RWPE1 (cell line): ENCODE measurements at regions not wholly inside any gene's neighbourhood (a gene's known extent, or its start where the extent isn't known, plus 50 kb on each side); places are given as distances from the start of the nearest gene placed in this dataset.
A peak's percentile ranks its signal among the peaks of the same experiment; 100 is the strongest.

Source experiments
- CTCF ChIA-PET: fragments of 350-600 bp; sonication (Branson Sonifier 250); formaldehyde crosslinking; extraction: SDS; loops from one replicate; lab custom pipeline; 2021; lab: Yijun Ruan, JAX
- POLR2A ChIA-PET: fragments of 400-600 bp; formaldehyde crosslinking; extraction: SDS; loops from one replicate; lab custom pipeline; 2020; ENCODE audit warnings: antibody characterized with exemption; ENCODE audit not compliant: low non-redundant PET; lab: Yijun Ruan, JAX
- DNase-seq: peaks from one replicate; pipeline ENCODE4 v3.0.0; 2012; ENCODE audit warnings: low spot score
- H3K27ac ChIP-seq: fragments of 450-650 bp; 2 replicates; pipeline ENCODE4 v1.5.1; 2017
- CTCF ChIP-seq: fragments of 450-650 bp; conservative IDR thresholded peaks from 2 replicates; pipeline ENCODE4 v1.5.1; 2017; ENCODE audit warnings: low read depth, mild to moderate bottlenecking

DNA sequence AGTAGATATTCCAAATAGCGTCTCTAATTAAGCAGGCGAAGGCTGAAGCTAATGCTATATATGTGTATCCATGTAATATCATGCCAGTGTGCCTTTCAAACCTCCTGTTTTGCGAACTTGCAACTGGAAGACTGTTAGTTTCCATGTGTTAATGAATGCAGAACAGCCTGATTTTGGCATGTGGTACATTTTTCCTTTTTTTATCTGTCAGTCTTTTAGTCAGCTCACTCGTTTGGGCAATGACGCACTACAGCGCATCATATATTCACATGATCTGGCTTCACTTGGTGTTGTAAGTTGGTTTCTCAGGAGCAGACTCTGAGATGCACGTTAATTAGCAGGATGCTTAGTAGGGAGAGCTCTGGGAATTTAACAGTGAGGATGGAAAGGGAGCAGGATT is 210.4 kb upstream of the CA10 start:
- DNase-seq, result no peak
- CTCF ChIA-PET, result no interaction called here
- no peak for TF ChIP-seq CTCF
- POLR2A ChIA-PET, result no interaction called here
- H3K27ac ChIP-seq, result no peak overlapping the region

- TF ChIP-seq CTCF, result no peak
- CTCF ChIA-PET, result no interaction called here
- POLR2A ChIA-PET, result no interaction called here
- no peak overlapping the region for H3K27ac ChIP-seq
- DNase-seq, result no peak
Measured at GRCh38 chr17:52357854-52358253, 199.3 kb upstream of the CA10 start.

DNA sequence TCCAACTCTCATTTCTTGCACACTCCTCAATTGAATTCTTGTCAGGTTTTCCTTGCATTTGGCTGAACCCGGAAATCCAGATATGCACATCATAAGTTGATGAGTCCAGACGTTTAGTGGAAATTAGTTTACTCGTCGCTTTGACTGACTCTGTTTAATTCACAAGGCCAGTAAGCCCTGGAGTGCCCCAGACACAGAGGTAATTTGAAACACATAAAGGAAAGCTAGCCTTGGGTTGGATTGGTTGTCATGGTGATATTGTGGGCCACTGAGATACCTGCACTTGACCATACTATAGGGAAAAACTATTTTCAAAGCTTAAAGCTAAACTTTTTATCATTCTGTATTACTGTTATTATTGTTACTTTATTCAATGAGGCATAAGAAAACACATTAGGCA is 178.3 kb upstream of the CA10 start:
- no peak overlapping the region for H3K27ac ChIP-seq
- no peak for TF ChIP-seq CTCF
- POLR2A ChIA-PET, result no interaction called here
- no peak for DNase-seq
- CTCF ChIA-PET, result no interaction called here

DNA sequence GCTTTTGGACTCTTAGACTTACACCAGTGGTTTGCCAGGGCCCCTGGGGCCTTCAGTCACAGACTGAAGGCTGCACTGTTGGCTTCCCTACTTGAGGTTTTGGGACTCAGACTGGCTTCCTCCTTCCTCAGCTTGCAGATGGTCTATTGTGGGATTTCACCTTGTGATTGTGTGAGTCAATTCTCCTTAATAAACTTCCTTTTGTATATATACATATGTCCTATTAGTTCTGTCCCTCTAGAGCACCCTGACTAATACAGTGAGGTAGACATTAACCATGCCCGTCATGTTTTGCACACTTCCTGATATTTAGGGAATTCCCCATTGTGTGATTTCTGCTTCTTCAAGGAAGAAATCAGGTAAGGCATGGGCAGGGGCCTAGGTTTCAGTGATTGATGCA is 147.8 kb upstream of the CA10 start:
- H3K27ac ChIP-seq, result no peak overlapping the region
- no peak for DNase-seq
- CTCF ChIA-PET, result no interaction called here
- POLR2A ChIA-PET, result no interaction called here
- no peak for TF ChIP-seq CTCF

GRCh38 chr17:52298881-52299280 is 140.4 kb upstream of the CA10 start:
- POLR2A ChIA-PET, result no interaction called here
- DNase-seq, result no peak
- no peak for TF ChIP-seq CTCF
- H3K27ac ChIP-seq, result no peak overlapping the region
- CTCF ChIA-PET, result interaction anchor here (0.6 kb wide), 1 partner anchor 51 kb away, joined by 3 read pairs; no protein-coding TSS in a partner anchor

DNA sequence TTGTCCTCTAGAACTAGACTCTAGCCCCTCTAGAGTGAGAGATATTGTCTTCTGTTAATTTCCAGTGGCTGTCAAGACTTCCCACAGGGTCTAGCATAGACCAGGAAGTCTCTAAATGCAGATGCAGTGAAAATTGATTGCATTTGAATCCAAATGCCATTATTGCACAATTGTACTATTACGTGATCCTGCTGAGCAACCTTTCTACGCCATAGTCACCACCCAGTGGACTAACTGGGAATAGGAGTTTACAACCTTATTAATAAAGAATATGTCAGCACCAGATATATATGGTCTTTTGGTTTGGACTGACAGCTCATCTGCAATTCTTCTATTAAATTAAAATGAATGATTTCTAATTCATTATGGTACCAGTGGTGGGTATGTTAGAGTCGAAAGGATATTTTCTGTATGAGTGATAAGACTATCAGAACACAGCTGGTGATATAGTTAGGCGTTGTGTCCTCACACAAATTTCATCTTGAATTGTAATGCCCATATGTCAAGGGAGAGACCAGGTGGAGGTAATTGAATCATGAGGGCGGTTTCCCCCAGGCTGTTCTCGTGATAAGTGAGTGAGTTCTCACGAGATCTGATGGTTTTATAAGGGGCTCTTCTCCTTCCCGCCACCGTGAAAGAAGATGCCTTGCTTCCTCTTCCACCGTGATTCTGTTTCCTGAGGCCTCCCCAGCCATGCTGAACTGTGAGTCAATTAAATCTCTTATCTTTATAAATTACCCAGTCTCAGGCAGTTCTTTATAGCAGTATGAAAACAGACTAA is 138.9 kb upstream of the CA10 start:
- POLR2A ChIA-PET, result no interaction called here
- DNase-seq, result peak; percentile 36
- H3K27ac ChIP-seq, result no peak overlapping the region
- CTCF ChIA-PET, result interaction anchor here (0.6 kb wide), 1 partner anchor 219 kb away, joined by 3 read pairs; no protein-coding TSS in a partner anchor
- 0 out of 2 replicates have a peak, but pooled peaks have one; percentile 15 for TF ChIP-seq CTCF
